ENCODE measurements at regions not wholly inside any gene's neighbourhood (a gene's known extent, or its start where the extent isn't known, plus 50 kb on each side); places are given as distances from the start of the nearest gene placed in this dataset.

- Histone ChIP-seq H3K4me1 (ENCODE audit: control insufficient read depth in 2 of 3, insufficient read depth in 2 of 3, low read depth in 1 of 3, low read length in 3 of 3) (no peaks in the 10 kb centered on the region), H3K9ac (ENCODE audit: low read length in 3 of 3) (no peak overlapping the region), H3K9me3 (ENCODE audit: control insufficient read depth in 2 of 3, insufficient read depth in 1 of 3, low read length in 3 of 3) (no peaks in the 10 kb centered on the region), H3K27ac (ENCODE audit: low read depth in 2 of 2, low read length in 2 of 2) (no peak overlapping the region), H3K4me3 (ENCODE audit: low read length in 3 of 3) (no peak overlapping the region), H3K36me3 (ENCODE audit: control insufficient read depth in 2 of 3, insufficient read depth in 3 of 3, low read length in 3 of 3) (no peaks in the 10 kb centered on the region), H3K27me3 (ENCODE audit: control insufficient read depth, insufficient read depth, low read length) (no peaks in the 10 kb centered on the region)
- intact Hi-C loops (cut with DNase I), result no loop called here
- DNase-seq (no peak), FAIRE-seq (no peak)
- no peak for TF ChIP-seq CTCF (IDR thresholded peaks at IDR 0.05; ENCODE audit: borderline replicate concordance, extremely low read depth, insufficient read depth)
Observed at GRCh38 chr17:79258843-79259242, 184.2 kb downstream of the ENGASE start.

GRCh38 chr17:79258041-79258440, 183.4 kb downstream of the ENGASE start:
- Histone ChIP-seq H3K27me3 (ENCODE audit: control insufficient read depth, insufficient read depth, low read length) (no peaks in the 10 kb centered on the region), H3K4me1 (ENCODE audit: control insufficient read depth in 2 of 3, insufficient read depth in 2 of 3, low read depth in 1 of 3, low read length in 3 of 3) (no peaks in the 10 kb centered on the region), H3K27ac (ENCODE audit: low read depth in 2 of 2, low read length in 2 of 2) (no peak overlapping the region), H3K9me3 (ENCODE audit: control insufficient read depth in 2 of 3, insufficient read depth in 1 of 3, low read length in 3 of 3) (no peaks in the 10 kb centered on the region), H3K4me3 (ENCODE audit: low read length in 3 of 3) (no peak overlapping the region), H3K9ac (ENCODE audit: low read length in 3 of 3) (no peak overlapping the region), H3K36me3 (ENCODE audit: control insufficient read depth in 2 of 3, insufficient read depth in 3 of 3, low read length in 3 of 3) (no peaks in the 10 kb centered on the region)
- no peak for FAIRE-seq
- no peak for DNase-seq
- intact Hi-C loops (cut with DNase I), result no loop called here
- TF ChIP-seq CTCF (IDR thresholded peaks at IDR 0.05; ENCODE audit: borderline replicate concordance, extremely low read depth, insufficient read depth), result no peak

- Histone ChIP-seq H3K9me3 (ENCODE audit: control insufficient read depth in 2 of 3, insufficient read depth in 1 of 3, low read length in 3 of 3) (no peaks in the 10 kb centered on the region), H3K9ac (ENCODE audit: low read length in 3 of 3) (no peak overlapping the region), H3K36me3 (ENCODE audit: control insufficient read depth in 2 of 3, insufficient read depth in 3 of 3, low read length in 3 of 3) (no peaks in the 10 kb centered on the region), H3K4me3 (ENCODE audit: low read length in 3 of 3) (no peak overlapping the region), H3K27me3 (ENCODE audit: control insufficient read depth, insufficient read depth, low read length) (no peaks in the 10 kb centered on the region), H3K4me1 (ENCODE audit: control insufficient read depth in 2 of 3, insufficient read depth in 2 of 3, low read depth in 1 of 3, low read length in 3 of 3) (no peaks in the 10 kb centered on the region), H3K27ac (ENCODE audit: low read depth in 2 of 2, low read length in 2 of 2) (no peak overlapping the region)
- intact Hi-C loops (cut with DNase I), result no loop called here
- no peak for TF ChIP-seq CTCF (IDR thresholded peaks at IDR 0.05; ENCODE audit: borderline replicate concordance, extremely low read depth, insufficient read depth)
- FAIRE-seq, result no peak
- no peak for DNase-seq
Observed at GRCh38 chr17:79255926-79256585, 181.4 kb downstream of the ENGASE start.

- intact Hi-C loops (cut with DNase I), result no loop called here
- no peaks in the 10 kb centered on the region for H3K4me1 ChIP-seq (ENCODE audit: control insufficient read depth in 2 of 3, insufficient read depth in 2 of 3, low read depth in 1 of 3, low read length in 3 of 3)
- TF ChIP-seq CTCF (IDR thresholded peaks at IDR 0.05; ENCODE audit: borderline replicate concordance, extremely low read depth, insufficient read depth), result no peak
- H3K27me3 ChIP-seq (ENCODE audit: control insufficient read depth, insufficient read depth, low read length), result no peaks in the 10 kb centered on the region
- H3K4me3 ChIP-seq (ENCODE audit: low read length in 3 of 3), result no peak overlapping the region
- H3K9ac ChIP-seq (ENCODE audit: low read length in 3 of 3), result no peak overlapping the region
- no peaks in the 10 kb centered on the region for H3K9me3 ChIP-seq (ENCODE audit: control insufficient read depth in 2 of 3, insufficient read depth in 1 of 3, low read length in 3 of 3)
- no peak for DNase-seq
- H3K36me3 ChIP-seq (ENCODE audit: control insufficient read depth in 2 of 3, insufficient read depth in 3 of 3, low read length in 3 of 3), result no peaks in the 10 kb centered on the region
- no peak for FAIRE-seq
- no peak overlapping the region for H3K27ac ChIP-seq (ENCODE audit: low read depth in 2 of 2, low read length in 2 of 2)
Observed at GRCh38 chr17:79255456-79255855, 180.8 kb downstream of the ENGASE start.

Measured in kidney (tissue), 13 donors.